Ovary (tissue), 7 donors: ENCODE measurements at regions not wholly inside any gene's neighbourhood (a gene's known extent, or its start where the extent isn't known, plus 50 kb on each side); places are given as distances from the start of the nearest gene placed in this dataset.

Source experiments
- DNase-seq, 5 donors: peaks; one replicate each; pipeline ENCODE4 v3.0.0-alpha.2; 2019 to 2020
- H3K27ac ChIP-seq, 2 donors: fragments of 200-600 bp; one replicate each; pipeline versions ENCODE4 v1.5.1 to v1.8.0; 2019 to 2022
- H3K27me3 ChIP-seq: fragments of 200-600 bp; one replicate; pipeline ENCODE4 v1.8.0; 2022
- H3K36me3 ChIP-seq: fragments of 200-600 bp; sonication (generic); one replicate; pipeline ENCODE4 v1.5.1; 2019
- H3K4me1 ChIP-seq: one replicate; pipeline ENCODE4 v1.8.1; 2013; ENCODE audit warnings: mild to moderate bottlenecking, moderate library complexity; ENCODE audit not compliant: insufficient read depth
- H3K4me3 ChIP-seq: fragments of 200-600 bp; sonication (generic); one replicate; pipeline ENCODE4 v1.5.1; 2017
- H3K9me3 ChIP-seq, 2 donors: fragments of 200-600 bp in 1 of 2; sonication (generic) in 1 of 2; one replicate each; pipeline versions ENCODE4 v1.5.1 to v1.8.1; 2013 to 2019; ENCODE audit warnings: mild to moderate bottlenecking in 1 of 2, moderate library complexity in 1 of 2
- EP300 ChIP-seq: sonication (generic); formaldehyde crosslinking; IDR thresholded peaks from one replicate; pipeline ENCODE4 v1.6.1; 2017; ENCODE audit warnings: antibody characterized with exemption
- POLR2A ChIP-seq: fragments of 450-650 bp; IDR thresholded peaks from one replicate; pipeline ENCODE4 v1.6.1; 2017; ENCODE audit warnings: antibody characterized with exemption, mild to moderate bottlenecking, moderate library complexity
- WGBS, 3 donors: extraction: QIAGEN DNeasy Blood & Tissue Kit in 1 of 3; methylation state at CpG; one replicate each; pipeline versions ENCODE4 v1.1.5 to v1.1.7; 2013 to 2017; 5-methylcytosine and 5-hydroxymethylcytosine counted together
- intact Hi-C, 4 donors: fragments of 100-400 bp; cut with DNase I; formaldehyde crosslinking; loops; one replicate each; pipeline versions ENCODE4 v1.11.0 to v1.15.1; 2022 to 2023
- TF ChIP-seq, protein P1 (sequence below), 3 donors: fragments of 450-650 bp in 2 of 3; fragments of 200-600 bp in 1 of 3; IDR thresholded peaks; one replicate each; pipeline versions ENCODE4 v1.5.1 to v1.8.0; 2016 to 2022; ENCODE audit warnings: antibody characterized with exemption in 3 of 3, mild to moderate bottlenecking in 1 of 3
- donor health status: DM: no; HTN: no; CAD: no; lungs with moderate emphysema.
- donor health status: DM: no; HTN: no; CAD: no.
- donor health status: Bipolar disorder and iron deficiency.
- donor health status: DM: no; HTN: no; CAD: no.
- donor health status: DM: yes; HTN: yes; CAD: no.

DNA sequence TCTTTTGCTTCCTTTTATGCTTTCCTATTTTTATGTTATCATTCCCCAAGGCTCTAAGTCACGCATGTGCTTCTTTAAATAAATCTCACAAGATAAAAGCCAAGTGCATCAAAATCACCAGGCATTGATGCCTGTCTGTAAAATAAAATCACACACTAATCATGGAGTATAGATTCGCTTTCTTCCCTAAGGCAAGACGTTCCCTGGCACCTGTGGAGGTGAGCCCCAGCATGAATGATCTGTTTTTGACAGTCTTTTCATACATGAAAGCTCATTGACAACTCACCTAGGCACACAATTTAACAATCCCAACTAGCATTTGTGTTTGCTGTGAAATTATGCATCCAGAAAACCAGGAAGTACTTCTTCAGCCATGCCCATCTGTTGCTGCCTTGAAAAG lies 146.9 kb upstream of the DMAC1 start:
- Histone ChIP-seq H3K27ac (no peak overlapping the region), H3K27me3 (no peaks in the 10 kb centered on the region), H3K36me3 (no peaks in the 10 kb centered on the region), H3K9me3 (no peaks in the 10 kb centered on the region), H3K4me1 (peaks cover 2% of the 10 kb centered on the region), H3K4me3 (no peak overlapping the region)
- intact Hi-C loops, result no loop called here
- WGBS, 3 donors, result 87 to 94% (median 91%) methylated on average over 3 of the region's 3 CpGs
- DNase-seq, result no peak
- TF ChIP-seq POLR2A, result no peak
- no peak for TF ChIP-seq EP300
- TF ChIP-seq, protein P1, sequence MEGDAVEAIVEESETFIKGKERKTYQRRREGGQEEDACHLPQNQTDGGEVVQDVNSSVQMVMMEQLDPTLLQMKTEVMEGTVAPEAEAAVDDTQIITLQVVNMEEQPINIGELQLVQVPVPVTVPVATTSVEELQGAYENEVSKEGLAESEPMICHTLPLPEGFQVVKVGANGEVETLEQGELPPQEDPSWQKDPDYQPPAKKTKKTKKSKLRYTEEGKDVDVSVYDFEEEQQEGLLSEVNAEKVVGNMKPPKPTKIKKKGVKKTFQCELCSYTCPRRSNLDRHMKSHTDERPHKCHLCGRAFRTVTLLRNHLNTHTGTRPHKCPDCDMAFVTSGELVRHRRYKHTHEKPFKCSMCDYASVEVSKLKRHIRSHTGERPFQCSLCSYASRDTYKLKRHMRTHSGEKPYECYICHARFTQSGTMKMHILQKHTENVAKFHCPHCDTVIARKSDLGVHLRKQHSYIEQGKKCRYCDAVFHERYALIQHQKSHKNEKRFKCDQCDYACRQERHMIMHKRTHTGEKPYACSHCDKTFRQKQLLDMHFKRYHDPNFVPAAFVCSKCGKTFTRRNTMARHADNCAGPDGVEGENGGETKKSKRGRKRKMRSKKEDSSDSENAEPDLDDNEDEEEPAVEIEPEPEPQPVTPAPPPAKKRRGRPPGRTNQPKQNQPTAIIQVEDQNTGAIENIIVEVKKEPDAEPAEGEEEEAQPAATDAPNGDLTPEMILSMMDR (IDR thresholded peaks at IDR 0.05), result no peak

DNA sequence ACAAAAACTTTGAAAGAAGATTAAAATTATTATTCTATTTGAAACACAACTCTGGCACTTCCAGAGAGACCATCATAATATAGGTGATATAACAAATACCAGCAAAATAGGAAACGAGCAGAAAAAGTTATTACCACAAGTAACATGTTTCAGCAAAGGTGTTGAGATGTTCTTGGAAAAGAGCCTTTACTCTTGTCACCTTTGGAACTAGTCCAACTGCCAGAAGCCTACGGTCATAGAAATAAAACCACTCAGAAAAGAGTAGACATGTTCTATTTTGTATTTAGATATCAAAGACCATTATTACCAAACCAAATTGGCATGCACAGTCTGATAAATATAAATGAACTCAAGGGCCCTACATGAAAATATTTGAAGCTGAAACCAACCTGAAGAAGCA lies 145.0 kb upstream of the DMAC1 start:
- intact Hi-C loops, result loop anchor here in 1 of 4 donors (5.0 kb wide), 1 partner anchor 1678 kb away; no protein-coding TSS in a partner anchor
- no peaks in the 10 kb centered on the region for H3K27me3 ChIP-seq
- 37 to 40% (median 37%) methylated on average over 2 of the region's 2 CpGs for WGBS, 3 donors
- H3K36me3 ChIP-seq, result no peaks in the 10 kb centered on the region
- TF ChIP-seq, protein P1 (IDR thresholded peaks at IDR 0.05), result no peak
- no peak for TF ChIP-seq POLR2A
- TF ChIP-seq EP300, result no peak
- DNase-seq, result no peak
- H3K9me3 ChIP-seq, result no peaks in the 10 kb centered on the region
- no peak overlapping the region for H3K27ac ChIP-seq
- H3K4me1 ChIP-seq, result no peaks in the 10 kb centered on the region
- H3K4me3 ChIP-seq, result no peak overlapping the region

DNA sequence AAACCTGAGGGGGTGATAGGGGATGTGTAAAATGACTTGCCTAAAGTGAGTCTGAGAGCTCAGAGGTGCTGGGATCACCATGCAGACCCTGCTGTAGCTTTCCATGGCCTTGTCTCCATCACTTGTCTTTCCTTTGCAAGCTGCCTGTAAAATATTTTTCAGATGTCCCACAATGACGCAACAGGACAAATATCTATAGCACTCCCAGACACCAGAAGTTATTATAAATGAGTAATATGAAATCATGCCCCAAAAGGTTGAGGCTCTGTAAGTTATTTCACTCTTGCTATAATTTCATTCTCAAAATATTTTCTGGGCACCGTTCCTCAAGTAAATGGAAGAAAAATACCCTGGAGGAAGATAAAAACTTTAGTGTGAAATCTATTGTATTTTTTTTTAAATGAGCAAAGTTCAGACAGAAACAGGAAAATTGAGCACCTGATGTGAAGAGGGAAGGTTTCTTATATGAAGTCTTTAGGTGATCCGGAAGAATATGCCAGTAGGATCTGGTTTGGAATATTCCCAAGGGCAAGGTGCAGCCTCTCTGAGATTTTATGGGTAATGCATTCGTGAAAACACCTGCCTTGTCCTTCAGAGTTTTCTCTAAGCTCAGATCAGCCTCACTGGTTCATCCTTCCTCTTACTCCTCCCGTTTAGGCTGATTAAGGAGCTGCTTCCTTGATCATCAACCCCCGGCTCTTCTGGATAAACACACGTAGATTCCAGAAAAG lies 138.3 kb upstream of the DMAC1 start:
- H3K27me3 ChIP-seq, result no peaks in the 10 kb centered on the region
- H3K27ac ChIP-seq, result no peak overlapping the region
- H3K36me3 ChIP-seq, result no peaks in the 10 kb centered on the region
- no peak for TF ChIP-seq EP300
- TF ChIP-seq, protein P1 (IDR thresholded peaks at IDR 0.05), result no peak
- TF ChIP-seq POLR2A, result no peak
- DNase-seq, result no peak
- intact Hi-C loops, result no loop called here
- H3K9me3 ChIP-seq, result no peaks in the 10 kb centered on the region
- WGBS, 3 donors, result 67 to 79% (median 72%) methylated on average over 7 of the region's 7 CpGs
- H3K4me1 ChIP-seq, result no peaks in the 10 kb centered on the region
- H3K4me3 ChIP-seq, result no peak overlapping the region

DNA sequence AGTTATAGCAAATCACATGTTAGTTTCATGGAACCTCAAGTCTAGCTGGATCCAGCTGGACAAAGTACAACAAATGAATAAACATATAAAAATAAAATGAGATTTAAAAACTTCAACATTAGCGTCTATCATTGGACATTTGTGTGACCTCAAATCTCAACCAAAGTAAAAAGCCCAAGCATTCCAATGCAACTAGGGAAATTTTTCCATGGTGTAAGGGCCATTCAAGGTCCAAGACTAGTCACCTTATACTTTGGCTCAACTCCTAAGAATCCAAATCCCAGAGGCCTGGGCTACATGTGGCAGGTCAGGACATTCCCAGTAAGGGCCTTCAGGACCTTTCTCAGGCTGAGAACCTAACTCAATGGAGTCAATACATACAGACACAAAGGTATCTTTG lies 137.4 kb upstream of the DMAC1 start:
- Histone ChIP-seq H3K9me3 (no peaks in the 10 kb centered on the region), H3K27me3 (no peaks in the 10 kb centered on the region), H3K36me3 (no peaks in the 10 kb centered on the region), H3K4me1 (no peaks in the 10 kb centered on the region), H3K27ac (no peak overlapping the region), H3K4me3 (no peak overlapping the region)
- WGBS, 3 donors, result 48 to 66% (median 53%) methylated on average over 1 of the region's 1 CpG
- TF ChIP-seq EP300 (no peak), POLR2A (no peak)
- TF ChIP-seq, protein P1 (IDR thresholded peaks at IDR 0.05), result no peak
- DNase-seq, result no peak
- intact Hi-C loops, result no loop called here
